Fibroblast of skin of abdomen (primary cell): ENCODE measurements at regions not wholly inside any gene's neighbourhood (a gene's known extent, or its start where the extent isn't known, plus 50 kb on each side); places are given as distances from the start of the nearest gene placed in this dataset.

ENCODE experiments used
- DNase-seq: peaks from one replicate; pipeline ENCODE4 v3.0.0-alpha.2; 2013

GRCh38 chr2:18247282-18248110, 313.0 kb downstream of the RDH14 start:
- DNase-seq = no peak

- DNase-seq = no peak
Observed at GRCh38 chr2:18245375-18245774, 315.1 kb downstream of the RDH14 start.

- no peak for DNase-seq
Observed at GRCh38 chr2:18244845-18245244, 315.6 kb downstream of the RDH14 start.

- no peak for DNase-seq
Observed at GRCh38 chr2:18243816-18244215, 316.6 kb downstream of the RDH14 start.

- no peak for DNase-seq
Observed at GRCh38 chr2:18242716-18243115, 317.7 kb downstream of the RDH14 start.

GRCh38 chr2:18238209-18238608, 322.2 kb downstream of the RDH14 start:
- DNase-seq = no peak

- no peak for DNase-seq
Observed at GRCh38 chr2:18237298-18237697, 323.2 kb downstream of the RDH14 start.

GRCh38 chr2:18232731-18233438, 327.6 kb downstream of the RDH14 start:
- DNase-seq = no peak

GRCh38 chr2:18230668-18231067, 329.8 kb downstream of the RDH14 start:
- DNase-seq = no peak

GRCh38 chr2:18219676-18220075, 340.8 kb downstream of the RDH14 start:
- no peak for DNase-seq

- DNase-seq = no peak
Observed at GRCh38 chr2:18218160-18218933, 339.9 kb downstream of the KCNS3 start.

GRCh38 chr2:18214936-18215335, 336.5 kb downstream of the KCNS3 start:
- DNase-seq = peak; percentile 22

- no peak for DNase-seq
Observed at GRCh38 chr2:18213986-18214385, 335.5 kb downstream of the KCNS3 start.

GRCh38 chr2:18209934-18210639, 331.6 kb downstream of the KCNS3 start:
- peak; percentile 96 for DNase-seq

GRCh38 chr2:18208956-18209355, 330.5 kb downstream of the KCNS3 start:
- no peak for DNase-seq

GRCh38 chr2:18200771-18201170, 322.3 kb downstream of the KCNS3 start:
- no peak for DNase-seq

GRCh38 chr2:18198677-18199076, 320.2 kb downstream of the KCNS3 start:
- DNase-seq = no peak

GRCh38 chr2:18194161-18194560, 315.7 kb downstream of the KCNS3 start:
- no peak for DNase-seq

- no peak for DNase-seq
Observed at GRCh38 chr2:18186816-18187613, 308.5 kb downstream of the KCNS3 start.

GRCh38 chr2:18182861-18183260, 304.4 kb downstream of the KCNS3 start:
- no peak for DNase-seq

- DNase-seq = no peak
Observed at GRCh38 chr2:18180912-18181311, 302.4 kb downstream of the KCNS3 start.
